ENCODE measurements at regions not wholly inside any gene's neighbourhood (a gene's known extent, or its start where the extent isn't known, plus 50 kb on each side); places are given as distances from the start of the nearest gene placed in this dataset.

- H3K9me3 ChIP-seq (ENCODE audit: control insufficient read depth, insufficient read depth, low read length), result no peaks in the 10 kb centered on the region
- DNase-seq (no peak), ATAC-seq (no peak)
- H3K4me3 Mint-ChIP-seq, result no peak overlapping the region
- no peaks in the 10 kb centered on the region for H3K4me1 ChIP-seq (ENCODE audit: control insufficient read depth, insufficient read depth, low read length)
- no peaks in the 10 kb centered on the region for H3K36me3 Mint-ChIP-seq
- no peaks in the 10 kb centered on the region for H3K27me3 ChIP-seq (ENCODE audit: control insufficient read depth, insufficient read depth, low read length)
- intact Hi-C loops (cut with micrococcal nuclease), result no loop called here
- no peak overlapping the region for H3K4me3 ChIP-seq (ENCODE audit: low read length)
- TF ChIP-seq, protein P1, sequence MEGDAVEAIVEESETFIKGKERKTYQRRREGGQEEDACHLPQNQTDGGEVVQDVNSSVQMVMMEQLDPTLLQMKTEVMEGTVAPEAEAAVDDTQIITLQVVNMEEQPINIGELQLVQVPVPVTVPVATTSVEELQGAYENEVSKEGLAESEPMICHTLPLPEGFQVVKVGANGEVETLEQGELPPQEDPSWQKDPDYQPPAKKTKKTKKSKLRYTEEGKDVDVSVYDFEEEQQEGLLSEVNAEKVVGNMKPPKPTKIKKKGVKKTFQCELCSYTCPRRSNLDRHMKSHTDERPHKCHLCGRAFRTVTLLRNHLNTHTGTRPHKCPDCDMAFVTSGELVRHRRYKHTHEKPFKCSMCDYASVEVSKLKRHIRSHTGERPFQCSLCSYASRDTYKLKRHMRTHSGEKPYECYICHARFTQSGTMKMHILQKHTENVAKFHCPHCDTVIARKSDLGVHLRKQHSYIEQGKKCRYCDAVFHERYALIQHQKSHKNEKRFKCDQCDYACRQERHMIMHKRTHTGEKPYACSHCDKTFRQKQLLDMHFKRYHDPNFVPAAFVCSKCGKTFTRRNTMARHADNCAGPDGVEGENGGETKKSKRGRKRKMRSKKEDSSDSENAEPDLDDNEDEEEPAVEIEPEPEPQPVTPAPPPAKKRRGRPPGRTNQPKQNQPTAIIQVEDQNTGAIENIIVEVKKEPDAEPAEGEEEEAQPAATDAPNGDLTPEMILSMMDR (IDR thresholded peaks at IDR 0.05), result no peak
- H3K9me3 Mint-ChIP-seq, result no peaks in the 10 kb centered on the region
- no peak overlapping the region for H3K27ac ChIP-seq (ENCODE audit: low read length)
- no peaks in the 10 kb centered on the region for H3K36me3 ChIP-seq (ENCODE audit: control insufficient read depth, insufficient read depth, low read length)
- H3K27me3 Mint-ChIP-seq (ENCODE audit: low read depth in 2 of 2), result peaks cover 8 to 28% of the 10 kb centered on the region in 2 donors
- no peak overlapping the region for H3K27ac Mint-ChIP-seq
- H3K4me1 Mint-ChIP-seq, result no peaks in the 10 kb centered on the region
- 92% methylated on average over 2 of the region's 2 CpGs for WGBS (ENCODE audit: insufficient coverage)
Observed at GRCh38 chr15:70545526-70545925, 217.8 kb downstream of the UACA start.

DNA sequence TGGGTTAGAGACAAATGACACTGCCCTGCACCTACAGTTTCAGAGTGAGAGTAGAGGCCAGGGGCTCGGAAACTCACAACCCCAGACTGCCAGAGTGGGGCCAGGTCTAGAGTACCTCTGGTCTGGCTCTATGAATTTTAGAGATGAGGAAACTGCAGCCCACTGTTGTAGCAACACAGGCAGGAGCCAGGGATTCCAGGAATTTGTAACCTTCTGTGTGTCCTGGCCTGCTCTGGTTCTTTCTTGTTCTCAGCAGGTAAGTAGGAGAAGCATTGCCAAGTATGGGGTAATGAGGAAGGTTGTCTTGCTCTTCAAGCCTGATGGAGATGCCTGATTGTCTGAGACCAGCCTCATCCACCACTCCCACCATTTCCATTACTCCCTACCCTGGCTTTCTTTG lies 221.8 kb downstream of the UACA start:
- Histone ChIP-seq H3K4me1 (ENCODE audit: control insufficient read depth, insufficient read depth, low read length) (peaks cover 2% of the 10 kb centered on the region), H3K27ac (ENCODE audit: low read length) (no peak overlapping the region), H3K36me3 (ENCODE audit: control insufficient read depth, insufficient read depth, low read length) (no peaks in the 10 kb centered on the region), H3K27me3 (ENCODE audit: control insufficient read depth, insufficient read depth, low read length) (no peaks in the 10 kb centered on the region), H3K9me3 (ENCODE audit: control insufficient read depth, insufficient read depth, low read length) (no peaks in the 10 kb centered on the region), H3K4me3 (ENCODE audit: low read length) (no peak overlapping the region)
- Mint-ChIP-seq H3K27me3 (ENCODE audit: low read depth in 2 of 2) (peaks cover 23 to 46% of the 10 kb centered on the region in 2 donors), H3K4me3 (no peak overlapping the region), H3K36me3 (no peaks in the 10 kb centered on the region), H3K4me1 (peaks cover 4% of the 10 kb centered on the region in 2 donors), H3K27ac (no peak overlapping the region), H3K9me3 (no peaks in the 10 kb centered on the region)
- WGBS (ENCODE audit: insufficient coverage), result 91% methylated on average over 1 of the region's 1 CpG
- ATAC-seq (no peak), DNase-seq (no peak)
- intact Hi-C loops (cut with micrococcal nuclease), result no loop called here
- TF ChIP-seq, protein P1 (IDR thresholded peaks at IDR 0.05), result no peak

DNA sequence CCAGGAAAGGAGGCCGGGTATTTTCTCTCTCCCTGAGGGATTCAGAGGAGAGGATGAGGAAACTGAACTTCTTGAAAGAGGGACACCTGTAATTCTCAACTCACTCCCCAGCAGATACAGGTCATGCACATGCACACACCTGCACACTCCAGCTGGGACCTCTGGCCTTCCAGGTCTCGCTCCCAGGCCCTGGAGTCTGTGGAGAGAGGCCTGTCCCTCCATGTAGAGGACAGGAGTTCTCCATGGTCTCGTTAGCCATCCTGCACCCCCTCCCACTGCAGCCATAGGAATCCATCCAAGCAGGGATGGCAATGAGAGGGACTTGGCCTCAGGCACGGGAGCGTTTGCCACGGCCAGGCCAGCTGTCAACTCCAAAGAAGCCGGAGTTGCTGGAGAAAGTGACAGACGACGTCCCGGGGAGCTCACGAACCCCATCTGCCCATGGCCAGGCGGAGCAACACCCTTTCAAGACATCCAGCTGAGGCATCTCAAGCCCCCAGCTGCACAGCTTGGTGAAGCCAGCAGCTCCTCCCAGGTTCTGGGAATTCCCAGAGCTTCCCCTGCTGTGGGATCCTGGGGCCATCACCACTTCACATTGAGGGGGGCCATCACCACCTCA lies 223.3 kb downstream of the UACA start:
- no peak overlapping the region for H3K4me3 ChIP-seq (ENCODE audit: low read length)
- no peak for ATAC-seq
- 89% methylated on average over 12 of the region's 12 CpGs for WGBS (ENCODE audit: insufficient coverage)
- H3K4me3 Mint-ChIP-seq, result no peak overlapping the region
- H3K4me1 ChIP-seq (ENCODE audit: control insufficient read depth, insufficient read depth, low read length), result peaks cover 17% of the 10 kb centered on the region
- TF ChIP-seq, protein P1 (IDR thresholded peaks at IDR 0.05), result no peak
- H3K27me3 Mint-ChIP-seq (ENCODE audit: low read depth in 2 of 2), result peaks cover 27 to 53% of the 10 kb centered on the region in 2 donors
- no peaks in the 10 kb centered on the region for H3K36me3 ChIP-seq (ENCODE audit: control insufficient read depth, insufficient read depth, low read length)
- H3K36me3 Mint-ChIP-seq, result no peaks in the 10 kb centered on the region
- H3K9me3 ChIP-seq (ENCODE audit: control insufficient read depth, insufficient read depth, low read length), result no peaks in the 10 kb centered on the region
- intact Hi-C loops (cut with micrococcal nuclease), result no loop called here
- no peaks in the 10 kb centered on the region for H3K27me3 ChIP-seq (ENCODE audit: control insufficient read depth, insufficient read depth, low read length)
- no peak overlapping the region for H3K27ac Mint-ChIP-seq
- H3K4me1 Mint-ChIP-seq, result peaks cover 18 to 19% of the 10 kb centered on the region in 2 donors
- H3K9me3 Mint-ChIP-seq, result no peaks in the 10 kb centered on the region
- no peak overlapping the region for H3K27ac ChIP-seq (ENCODE audit: low read length)
- DNase-seq, result no peak

DNA sequence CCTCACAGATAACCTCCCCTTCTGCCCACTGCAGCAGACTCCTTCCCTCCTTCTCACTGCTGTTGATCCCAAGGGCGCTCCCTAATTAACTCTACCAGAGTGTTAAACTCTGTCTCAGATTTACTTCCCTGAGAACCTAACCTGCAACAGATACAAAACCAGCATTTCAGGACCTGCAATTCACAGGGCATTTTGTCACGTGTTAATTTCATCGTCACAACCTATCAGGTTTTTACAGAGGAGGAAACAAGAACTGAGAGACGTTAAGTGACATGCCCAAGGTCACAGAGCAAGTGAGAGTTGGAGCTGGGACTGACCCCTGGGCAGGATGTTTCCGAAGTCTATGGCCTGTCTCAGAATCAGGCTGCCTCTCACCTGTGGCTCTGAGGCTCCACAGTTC lies 223.9 kb downstream of the UACA start:
- DNase-seq (no peak), ATAC-seq (no peak)
- no peaks in the 10 kb centered on the region for H3K9me3 Mint-ChIP-seq
- H3K27me3 Mint-ChIP-seq (ENCODE audit: low read depth in 2 of 2), result peaks cover 28 to 53% of the 10 kb centered on the region in 2 donors
- H3K4me1 ChIP-seq (ENCODE audit: control insufficient read depth, insufficient read depth, low read length), result peaks cover 20% of the 10 kb centered on the region
- no peaks in the 10 kb centered on the region for H3K27me3 ChIP-seq (ENCODE audit: control insufficient read depth, insufficient read depth, low read length)
- H3K36me3 ChIP-seq (ENCODE audit: control insufficient read depth, insufficient read depth, low read length), result no peaks in the 10 kb centered on the region
- H3K27ac ChIP-seq (ENCODE audit: low read length), result no peak overlapping the region
- no peak overlapping the region for H3K4me3 ChIP-seq (ENCODE audit: low read length)
- intact Hi-C loops (cut with micrococcal nuclease), result no loop called here
- TF ChIP-seq, protein P1 (IDR thresholded peaks at IDR 0.05), result no peak
- 90% methylated on average over 5 of the region's 5 CpGs for WGBS (ENCODE audit: insufficient coverage)
- H3K4me3 Mint-ChIP-seq, result no peak overlapping the region
- no peaks in the 10 kb centered on the region for H3K9me3 ChIP-seq (ENCODE audit: control insufficient read depth, insufficient read depth, low read length)
- peaks cover 25% of the 10 kb centered on the region in 2 donors for H3K4me1 Mint-ChIP-seq
- H3K36me3 Mint-ChIP-seq, result no peaks in the 10 kb centered on the region
- H3K27ac Mint-ChIP-seq, result no peak overlapping the region
